GM23338 (cell line): ENCODE measurements at regions not wholly inside any gene's neighbourhood (a gene's known extent, or its start where the extent isn't known, plus 50 kb on each side); places are given as distances from the start of the nearest gene placed in this dataset.

Source experiments
- CTCF ChIP-seq, 2 experiments: fragments of 200-600 bp in 1 of 2; sonication (generic) in 1 of 2; conservative IDR thresholded peaks; 2 replicates each; pipeline versions ENCODE4 v1.5.1 to v1.6.1; 2016 to 2017; ENCODE audit warnings: antibody characterized with exemption in 2 of 2, low read depth in 2 of 2, mild to moderate bottlenecking in 2 of 2, moderate library complexity in 1 of 2
- EZH2 ChIP-seq: fragments of 200-600 bp; sonication (generic); IDR thresholded peaks from one replicate; pipeline ENCODE4 v1.8.0; 2017; ENCODE audit warnings: antibody characterized with exemption, mild to moderate bottlenecking, low read depth; ENCODE audit not compliant: unreplicated experiment
- JUNB ChIP-seq: IDR thresholded peaks from one replicate; pipeline ENCODE4 v1.6.1; 2016; ENCODE audit warnings: antibody characterized with exemption; ENCODE audit not compliant: unreplicated experiment
- POLR2AphosphoS5 ChIP-seq: IDR thresholded peaks from 2 replicates; pipeline ENCODE4 v1.6.1; 2016; ENCODE audit warnings: antibody characterized with exemption, low read depth
- REST ChIP-seq: IDR thresholded peaks from one replicate; pipeline ENCODE4 v1.6.1; 2018; ENCODE audit warnings: antibody characterized with exemption; ENCODE audit not compliant: unreplicated experiment

GRCh38 chr9:16136961-16137360 lies 584.1 kb downstream of the CCDC171 start:
- TF ChIP-seq CTCF (conservative IDR thresholded peaks at IDR 0.05; ENCODE audit: low read depth in 2 of 2), result no peak
- TF ChIP-seq JUNB, result no peak
- no peak for TF ChIP-seq EZH2
- TF ChIP-seq REST, result no peak
- TF ChIP-seq POLR2AphosphoS5, result no peak
